ENCODE measurements at regions not wholly inside any gene's neighbourhood (a gene's known extent, or its start where the extent isn't known, plus 50 kb on each side); places are given as distances from the start of the nearest gene placed in this dataset.

- TF ChIP-seq, protein P1, sequence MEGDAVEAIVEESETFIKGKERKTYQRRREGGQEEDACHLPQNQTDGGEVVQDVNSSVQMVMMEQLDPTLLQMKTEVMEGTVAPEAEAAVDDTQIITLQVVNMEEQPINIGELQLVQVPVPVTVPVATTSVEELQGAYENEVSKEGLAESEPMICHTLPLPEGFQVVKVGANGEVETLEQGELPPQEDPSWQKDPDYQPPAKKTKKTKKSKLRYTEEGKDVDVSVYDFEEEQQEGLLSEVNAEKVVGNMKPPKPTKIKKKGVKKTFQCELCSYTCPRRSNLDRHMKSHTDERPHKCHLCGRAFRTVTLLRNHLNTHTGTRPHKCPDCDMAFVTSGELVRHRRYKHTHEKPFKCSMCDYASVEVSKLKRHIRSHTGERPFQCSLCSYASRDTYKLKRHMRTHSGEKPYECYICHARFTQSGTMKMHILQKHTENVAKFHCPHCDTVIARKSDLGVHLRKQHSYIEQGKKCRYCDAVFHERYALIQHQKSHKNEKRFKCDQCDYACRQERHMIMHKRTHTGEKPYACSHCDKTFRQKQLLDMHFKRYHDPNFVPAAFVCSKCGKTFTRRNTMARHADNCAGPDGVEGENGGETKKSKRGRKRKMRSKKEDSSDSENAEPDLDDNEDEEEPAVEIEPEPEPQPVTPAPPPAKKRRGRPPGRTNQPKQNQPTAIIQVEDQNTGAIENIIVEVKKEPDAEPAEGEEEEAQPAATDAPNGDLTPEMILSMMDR (IDR thresholded peaks at IDR 0.05), result no peak
- no peak for TF ChIP-seq POLR2A (IDR thresholded peaks at IDR 0.05)
These were observed 112.5 kb upstream of the DMAC1 start for GRCh38 chr9:7912037-7912535.
